ENCODE measurements at regions not wholly inside any gene's neighbourhood (a gene's known extent, or its start where the extent isn't known, plus 50 kb on each side); places are given as distances from the start of the nearest gene placed in this dataset.

- TF ChIP-seq CTCF (IDR thresholded peaks at IDR 0.05; ENCODE audit: low read depth, low read length, missing input control) (no peak), HNF4G (IDR thresholded peaks at IDR 0.05) (no peak), YY1 (IDR thresholded peaks at IDR 0.05) (no peak), REST (IDR thresholded peaks at IDR 0.05) (no peak), MAX (IDR thresholded peaks at IDR 0.05) (no peak), TAF1 (conservative IDR thresholded peaks at IDR 0.05) (no peak), JUND (IDR thresholded peaks at IDR 0.05) (no peak), RXRA (IDR thresholded peaks at IDR 0.05) (no peak)
Observed at GRCh38 chr5:77146896-77147295, 59.8 kb upstream of the ZBED3 start.

Data from liver (tissue), 3 donors.